SU-DHL-6 (cell line): ENCODE measurements at regions not wholly inside any gene's neighbourhood (a gene's known extent, or its start where the extent isn't known, plus 50 kb on each side); places are given as distances from the start of the nearest gene placed in this dataset.
A peak's percentile ranks its signal among the peaks of the same experiment; 100 is the strongest.

Source experiments
- H2AFZ ChIP-seq: fragments of 200-600 bp; sonication (generic); 2 replicates; pipeline ENCODE4 v1.6.1; 2014; ENCODE audit warnings: low read depth, mild to moderate bottlenecking, moderate library complexity, mixed read lengths, antibody characterized with exemption, low read length; ENCODE audit not compliant: severe bottlenecking
- H3F3A ChIP-seq: fragments of 200-600 bp; shearing (Covaris generic); 2 replicates; pipeline ENCODE4 v1.6.0; 2016; ENCODE audit warnings: antibody characterized with exemption, mild to moderate bottlenecking; ENCODE audit not compliant: insufficient read depth
- H3K27ac ChIP-seq: fragments of 200-600 bp; sonication (generic); 2 replicates; pipeline ENCODE4 v1.5.1; 2016; ENCODE audit warnings: low read depth, mild to moderate bottlenecking, low read length, moderate library complexity, mixed read lengths
- H3K27me3 ChIP-seq: fragments of 200-600 bp; sonication (generic), shearing (Covaris generic); 2 replicates; pipeline ENCODE4 v1.6.0; 2014; ENCODE audit warnings: mild to moderate bottlenecking, low read length
- H3K36me3 ChIP-seq: fragments of 200-600 bp; sonication (generic); 2 replicates; pipeline ENCODE4 v1.6.1; 2014; ENCODE audit warnings: mild to moderate bottlenecking, low read length, mixed read lengths
- H3K4me2 ChIP-seq: fragments of 300-600, 200-600 bp; shearing (Covaris generic), sonication (generic); 2 replicates; pipeline ENCODE4 v1.6.0; 2014; ENCODE audit warnings: low read length, low read depth, mild to moderate bottlenecking; ENCODE audit not compliant: poor library complexity, severe bottlenecking
- H3K4me3 ChIP-seq: fragments of 200-600 bp; sonication (generic); 2 replicates; pipeline ENCODE4 v1.5.1; 2014; ENCODE audit warnings: antibody characterized with exemption, low read length, mild to moderate bottlenecking, mixed read lengths; ENCODE audit not compliant: insufficient read depth, poor library complexity, severe bottlenecking
- H3K79me2 ChIP-seq: fragments of 200-600 bp; sonication (generic); 2 replicates; pipeline ENCODE4 v1.6.1; 2014; ENCODE audit warnings: mild to moderate bottlenecking, low read length, moderate library complexity; ENCODE audit not compliant: insufficient read depth
- H3K9ac ChIP-seq: fragments of 200-600 bp; sonication (generic); 2 replicates; pipeline ENCODE4 v1.7.0; 2014; ENCODE audit warnings: mild to moderate bottlenecking, low read length
- H3K9me2 ChIP-seq: fragments of 200-600 bp; sonication (generic); replicated peaks from 2 replicates; pipeline ENCODE4 v1.6.1; 2014; ENCODE audit warnings: low read length; ENCODE audit not compliant: insufficient read depth
- H3K9me3 ChIP-seq: fragments of 200-600 bp; sonication (generic); 2 replicates; pipeline ENCODE4 v1.6.1; 2014; ENCODE audit warnings: low read length, mixed read lengths; ENCODE audit not compliant: insufficient read depth
- H4K20me1 ChIP-seq: fragments of 200-600 bp; sonication (generic); 2 replicates; pipeline ENCODE4 v1.6.1; 2014; ENCODE audit warnings: low read depth, mild to moderate bottlenecking, antibody characterized with exemption, low read length, moderate library complexity, mixed read lengths
- CTCF ChIP-seq: fragments of 200-600 bp; sonication (generic); IDR thresholded peaks from one replicate; pipeline ENCODE4 v1.5.1; 2017; ENCODE audit warnings: antibody characterized with exemption, mild to moderate bottlenecking, low read length, moderate library complexity; ENCODE audit not compliant: insufficient read depth, poor library complexity, severe bottlenecking
- EZH2phosphoT487 ChIP-seq: fragments of 200-600 bp; sonication (generic), shearing (Covaris generic); conservative IDR thresholded peaks from 2 replicates; pipeline ENCODE4 v1.6.1; 2018; ENCODE audit warnings: mild to moderate bottlenecking, antibody characterized with exemption, low read length, moderate library complexity, mixed read lengths

- Histone ChIP-seq H3K27ac (no peak overlapping the region), H3K4me2 (no peak overlapping the region), H3K27me3 (no peaks in the 10 kb centered on the region), H3F3A (no peaks in the 10 kb centered on the region), H2AFZ (no peak overlapping the region), H3K9ac (no peak overlapping the region), H3K9me3 (no peaks in the 10 kb centered on the region), H3K9me2 (no peaks in the 10 kb centered on the region), H3K4me3 (no peak overlapping the region), H3K36me3 (no peaks in the 10 kb centered on the region), H3K79me2 (no peaks in the 10 kb centered on the region), H4K20me1 (no peaks in the 10 kb centered on the region)
- TF ChIP-seq EZH2phosphoT487 (no peak), CTCF (peak; percentile 68)
Observed at GRCh38 chr9:71249729-71250317, 128.4 kb upstream of the TRPM3 start.

DNA sequence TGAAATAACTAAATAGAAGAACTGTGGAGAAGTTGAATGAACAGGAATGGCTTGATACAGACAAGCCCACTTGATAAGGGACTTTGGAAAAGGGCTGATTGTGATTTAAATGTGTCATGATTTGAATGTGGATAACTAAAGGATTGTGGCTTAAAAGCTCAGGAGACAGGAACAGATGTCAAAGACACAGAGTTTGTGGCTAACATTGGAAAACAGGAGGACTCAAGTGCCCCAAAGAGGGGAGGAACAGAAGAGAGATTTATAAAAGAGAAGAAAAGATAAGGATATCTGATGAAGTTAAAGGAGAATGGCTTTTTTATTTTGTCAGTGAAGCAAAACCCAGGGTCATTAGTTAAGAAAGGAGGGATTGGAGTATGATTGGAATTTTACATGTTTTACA is 124.2 kb upstream of the TRPM3 start:
- TF ChIP-seq CTCF, result no peak
- Histone ChIP-seq H3F3A (no peaks in the 10 kb centered on the region), H3K9ac (no peak overlapping the region), H4K20me1 (no peaks in the 10 kb centered on the region), H3K4me2 (no peak overlapping the region), H3K79me2 (no peaks in the 10 kb centered on the region), H3K27me3 (no peaks in the 10 kb centered on the region), H3K36me3 (no peaks in the 10 kb centered on the region), H3K9me3 (no peaks in the 10 kb centered on the region), H3K4me3 (no peak overlapping the region), H3K9me2 (no peaks in the 10 kb centered on the region), H3K27ac (no peak overlapping the region), H2AFZ (no peak overlapping the region)

- Histone ChIP-seq H4K20me1 (no peaks in the 10 kb centered on the region), H3F3A (no peaks in the 10 kb centered on the region), H3K9me2 (no peaks in the 10 kb centered on the region), H3K4me2 (no peak overlapping the region), H3K4me3 (no peak overlapping the region), H3K9ac (no peak overlapping the region), H3K27me3 (no peaks in the 10 kb centered on the region), H3K79me2 (no peaks in the 10 kb centered on the region), H3K36me3 (no peaks in the 10 kb centered on the region), H3K27ac (no peak overlapping the region), H3K9me3 (no peaks in the 10 kb centered on the region), H2AFZ (no peak overlapping the region)
- no peak for TF ChIP-seq CTCF
- TF ChIP-seq EZH2phosphoT487, result no peak
Observed at GRCh38 chr9:71243951-71244350, 122.5 kb upstream of the TRPM3 start.
